GM12878 (cell line): ENCODE measurements at regions not wholly inside any gene's neighbourhood (a gene's known extent, or its start where the extent isn't known, plus 50 kb on each side); places are given as distances from the start of the nearest gene placed in this dataset.

Experiments used
- ATAC-seq: fragments of 200-7000 bp; cut with Tn5 transposase; 3 replicates; pipeline ENCODE4 v1.9.1; 2020; ENCODE audit warnings: mild to moderate bottlenecking, moderate library complexity
- BruUV-seq: library from RNA; stranded (reverse); fragments of 400-500 nt; replicated peaks from 2 replicates; lab custom pipeline; 2021; lab: Mats Ljungman, UMichigan
- CTCF ChIA-PET: fragments of 300-600 bp; sonication (Branson Sonifier 250); formaldehyde crosslinking; extraction: SDS; loops from one replicate; lab custom pipeline; 2021; ENCODE audit warnings: inconsistent platforms; lab: Yijun Ruan, JAX
- POLR2A ChIA-PET: fragments of 350-600 bp; formaldehyde crosslinking; extraction: SDS; loops from one replicate; lab custom pipeline; 2021; ENCODE audit warnings: inconsistent platforms; lab: Charles Lee
- RAD21 ChIA-PET: fragments of 300-600 bp; sonication (Branson Sonifier 250); formaldehyde crosslinking; loops from one replicate; lab custom pipeline; 2023; ENCODE audit warnings: antibody characterized with exemption; ENCODE audit not compliant: unreplicated experiment; lab: Charles Lee
- SMC1A ChIA-PET: fragments of 300-600 bp; sonication (Branson Sonifier 250); formaldehyde crosslinking; loops from one replicate; lab custom pipeline; 2023; ENCODE audit not compliant: unreplicated experiment, uncharacterized antibody; lab: Charles Lee
- DNase-seq: peaks from one replicate; pipeline ENCODE4 v3.0.0-alpha.2; 2011; ENCODE audit warnings: low read depth, low spot score
- FAIRE-seq: peaks from 3 replicates; lab custom pipeline; 2011; peaks lifted over from hg19 to GRCh38; lab: Jason Lieb, UNC
- H2AFZ ChIP-seq: 2 replicates; pipeline ENCODE4 v1.6.0; 2011; ENCODE audit warnings: low read depth, low read length, control low read depth; ENCODE audit not compliant: control insufficient read depth
- H3K27ac ChIP-seq: 2 replicates; pipeline ENCODE4 v1.5.1; 2011; ENCODE audit warnings: control low read depth; ENCODE audit not compliant: control insufficient read depth, insufficient read depth
- H3K27me3 ChIP-seq, 2 experiments: replicated peaks in 1 of 2; 2 replicates each; pipeline versions ENCODE4 v1.6.0 to v1.6.1; 2011; ENCODE audit warnings: low read length in 1 of 2; ENCODE audit not compliant: control insufficient read depth in 2 of 2, insufficient read depth in 2 of 2
- H3K36me3 ChIP-seq, 2 experiments: 2 replicates each; pipeline ENCODE4 v1.5.1; 2011; ENCODE audit warnings: low read length in 1 of 2; ENCODE audit not compliant: control insufficient read depth in 2 of 2, insufficient read depth in 2 of 2
- H3K4me1 ChIP-seq: 2 replicates; pipeline ENCODE4 v1.6.1; 2011; ENCODE audit warnings: mild to moderate bottlenecking, low read length, moderate library complexity, mixed read lengths; ENCODE audit not compliant: control insufficient read depth, insufficient read depth
- H3K4me2 ChIP-seq: 2 replicates; pipeline ENCODE4 v1.6.0; 2011; ENCODE audit warnings: control low read depth; ENCODE audit not compliant: control insufficient read depth, insufficient read depth
- H3K4me3 ChIP-seq: fragments of 200-600 bp; sonication (generic); 2 replicates; pipeline ENCODE4 v1.5.1; 2016
- H3K79me2 ChIP-seq: 2 replicates; pipeline ENCODE4 v1.6.0; 2011; ENCODE audit warnings: low read length; ENCODE audit not compliant: control insufficient read depth, insufficient read depth
- H3K9ac ChIP-seq: 2 replicates; pipeline ENCODE4 v1.8.0; 2011; ENCODE audit warnings: low read length, control low read depth, mixed read lengths; ENCODE audit not compliant: control insufficient read depth, insufficient read depth
- H3K9me3 ChIP-seq: replicated peaks from 3 replicates; pipeline ENCODE4 v1.5.1; 2011; ENCODE audit warnings: mild to moderate bottlenecking, low read length; ENCODE audit not compliant: control insufficient read depth, insufficient read depth
- H4K20me1 ChIP-seq: 2 replicates; pipeline ENCODE4 v1.6.0; 2011; ENCODE audit not compliant: control insufficient read depth, insufficient read depth
- ASH2L ChIP-seq: fragments of 300-600, 200-600 bp; sonication (generic); IDR thresholded peaks from 2 replicates; pipeline ENCODE4 v1.6.1; 2017; ENCODE audit warnings: low read depth, mild to moderate bottlenecking, borderline replicate concordance
- BMI1 ChIP-seq: fragments of 450-650 bp; IDR thresholded peaks from 2 replicates; pipeline ENCODE4 v1.6.1; 2016; ENCODE audit warnings: mild to moderate bottlenecking, moderate library complexity, borderline replicate concordance
- GATAD2B ChIP-seq: fragments of 450-650 bp; conservative IDR thresholded peaks from 2 replicates; pipeline ENCODE4 v1.6.1; 2017; ENCODE audit warnings: low read depth, mild to moderate bottlenecking, moderate library complexity
- HDAC6 ChIP-seq: fragments of 200-600 bp; sonication (generic); IDR thresholded peaks from one replicate; pipeline ENCODE4 v1.8.0; 2017; ENCODE audit warnings: antibody characterized with exemption; ENCODE audit not compliant: unreplicated experiment
- IKZF1 ChIP-seq: fragments of 450-650 bp; conservative IDR thresholded peaks from 2 replicates; pipeline ENCODE4 v1.6.1; 2017; ENCODE audit warnings: antibody characterized with exemption, mild to moderate bottlenecking
- KDM1A ChIP-seq: fragments of 200-600 bp; sonication (generic); IDR thresholded peaks from 2 replicates; pipeline ENCODE4 v1.6.1; 2016; ENCODE audit warnings: borderline replicate concordance
- NFYA ChIP-seq: IDR thresholded peaks from 2 replicates; pipeline ENCODE4 v1.6.1; 2011; ENCODE audit warnings: low read depth, mild to moderate bottlenecking, low read length, improper control_type of control experiment, borderline replicate concordance
- NR2C1 ChIP-seq: fragments of 450-650 bp; IDR thresholded peaks from 2 replicates; pipeline ENCODE4 v1.6.1; 2017; ENCODE audit warnings: antibody characterized with exemption, mild to moderate bottlenecking, moderate library complexity
- NR2F1 ChIP-seq: fragments of 450-650 bp; conservative IDR thresholded peaks from 2 replicates; pipeline ENCODE4 v1.6.1; 2017; ENCODE audit warnings: mild to moderate bottlenecking
- PBX3 ChIP-seq: IDR thresholded peaks from 2 replicates; pipeline ENCODE4 v1.6.1; 2011; ENCODE audit warnings: mild to moderate bottlenecking, low read depth, low read length, moderate library complexity; ENCODE audit not compliant: insufficient replicate concordance
- RB1 ChIP-seq: fragments of 450-650 bp; formaldehyde crosslinking; IDR thresholded peaks from 2 replicates; pipeline ENCODE4 v1.6.1; 2017; ENCODE audit warnings: mild to moderate bottlenecking, borderline replicate concordance
- SIN3A ChIP-seq: IDR thresholded peaks from 2 replicates; pipeline ENCODE4 v1.6.1; 2012; ENCODE audit warnings: low read depth, low read length, improper control_type of control experiment
- ZBTB4 ChIP-seq: fragments of 450-650 bp; formaldehyde crosslinking; IDR thresholded peaks from 2 replicates; pipeline ENCODE4 v1.4.0; 2022; ENCODE audit warnings: mild to moderate bottlenecking, moderate library complexity
- ZNF24 ChIP-seq: fragments of 450-650 bp; IDR thresholded peaks from 2 replicates; pipeline ENCODE4 v1.6.1; 2017; ENCODE audit warnings: antibody characterized with exemption, mild to moderate bottlenecking
- WGBS: methylation state at CpG from one replicate; pipeline ENCODE4 v1.1.6; 2016; ENCODE audit warnings: low lambda C conversion rate; ENCODE audit not compliant: insufficient replicate concordance, insufficient coverage; ENCODE audit errors: missing lambda C conversion rate; 5-methylcytosine and 5-hydroxymethylcytosine counted together
- in situ Hi-C: fragments of 300-500 bp; cut with MboI; formaldehyde crosslinking; loops from 9 replicates; pipeline ENCODE4 v1.14.3; 2018; ENCODE audit warnings: mixed read lengths
- intact Hi-C: fragments of 100-400 bp; cut with micrococcal nuclease; formaldehyde crosslinking; loops from one replicate; pipeline ENCODE4 v1.14.2; 2022; ENCODE audit not compliant: unreplicated experiment

GRCh38 chr4:66767442-66767841 is 777.9 kb downstream of the CENPC start (continued):
- TF ChIP-seq HDAC6 (no peak), GATAD2B (no peak)

GRCh38 chr4:66766557-66766956 is 778.7 kb downstream of the CENPC start:
- no peak overlapping the region for H3K9ac ChIP-seq
- WGBS: 0% methylated on average over 1 of the region's 1 CpG
- in situ Hi-C loops (no loop called here), intact Hi-C loops (no loop called here)
- BruUV-seq: no TSS peak
- no peaks in the 10 kb centered on the region for H3K27me3 ChIP-seq
- ATAC-seq: no peak
- FAIRE-seq: no peak
- CTCF ChIA-PET: no interaction called here
- no peaks in the 10 kb centered on the region for H3K79me2 ChIP-seq
- no peak overlapping the region for H3K27ac ChIP-seq
- H3K9me3 ChIP-seq: no peaks in the 10 kb centered on the region
- no peaks in the 10 kb centered on the region for H3K36me3 ChIP-seq
- H2AFZ ChIP-seq: no peak overlapping the region
- no peaks in the 10 kb centered on the region for H4K20me1 ChIP-seq
- DNase-seq: no peak
- SMC1A ChIA-PET: no interaction called here
- RAD21 ChIA-PET: no interaction called here
- H3K4me1 ChIP-seq: no peaks in the 10 kb centered on the region
- POLR2A ChIA-PET: no interaction called here
- H3K4me2 ChIP-seq: no peak overlapping the region
- no peak overlapping the region for H3K4me3 ChIP-seq
- no peak for TF ChIP-seq NFYA

GRCh38 chr4:66750273-66750672 is 795.0 kb downstream of the CENPC start:
- SMC1A ChIA-PET: no interaction called here
- CTCF ChIA-PET: no interaction called here
- H3K4me2 ChIP-seq: no peak overlapping the region
- H3K4me1 ChIP-seq: no peaks in the 10 kb centered on the region
- in situ Hi-C loops (no loop called here), intact Hi-C loops (no loop called here)
- FAIRE-seq: no peak
- H4K20me1 ChIP-seq: no peaks in the 10 kb centered on the region
- POLR2A ChIA-PET: no interaction called here
- H3K27me3 ChIP-seq: no peaks in the 10 kb centered on the region
- H2AFZ ChIP-seq: no peak overlapping the region
- 33% methylated on average over 2 of the region's 2 CpGs for WGBS
- no peak overlapping the region for H3K27ac ChIP-seq
- no peak for ATAC-seq
- no peaks in the 10 kb centered on the region for H3K79me2 ChIP-seq
- RAD21 ChIA-PET: no interaction called here
- H3K9me3 ChIP-seq: no peaks in the 10 kb centered on the region
- DNase-seq: no peak
- no peak overlapping the region for H3K4me3 ChIP-seq
- H3K36me3 ChIP-seq: no peaks in the 10 kb centered on the region
- no peak overlapping the region for H3K9ac ChIP-seq
- no TSS peak for BruUV-seq
- TF ChIP-seq ZBTB4 (CRISPR knock-in tag): no peak
- no peak for TF ChIP-seq GATAD2B
- TF ChIP-seq NR2F1: no peak
- TF ChIP-seq RB1: no peak
- no peak for TF ChIP-seq ASH2L
- no peak for TF ChIP-seq BMI1
- TF ChIP-seq NR2C1: no peak
- TF ChIP-seq KDM1A: no peak
- no peak for TF ChIP-seq ZNF24
- no peak for TF ChIP-seq SIN3A
- no peak for TF ChIP-seq IKZF1
- TF ChIP-seq PBX3: no peak
